ENCODE measurements at regions not wholly inside any gene's neighbourhood (a gene's known extent, or its start where the extent isn't known, plus 50 kb on each side); places are given as distances from the start of the nearest gene placed in this dataset.
A peak's percentile ranks its signal among the peaks of the same experiment; 100 is the strongest.

DNA sequence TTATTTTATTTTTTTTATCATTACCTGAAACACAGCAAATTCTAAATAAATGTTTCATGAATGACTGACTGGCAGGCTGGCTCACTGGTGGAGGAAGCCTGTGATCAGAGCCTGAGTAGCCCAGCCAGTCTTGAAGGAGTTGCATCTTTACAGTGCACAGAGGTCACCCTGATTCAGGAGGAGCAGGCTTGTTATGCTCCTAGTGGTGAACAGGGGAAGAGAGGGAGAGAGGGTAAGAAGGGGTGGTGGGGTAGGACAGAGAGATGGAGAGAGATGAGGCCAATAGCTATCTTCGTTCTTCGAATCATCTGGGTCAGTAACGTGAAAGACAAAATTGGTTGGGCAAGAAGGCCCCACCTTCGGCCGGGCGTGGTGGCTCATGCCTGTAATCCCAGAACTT, 202.6 kb upstream of the MCTP2 start:
- TF ChIP-seq YY1 (IDR thresholded peaks at IDR 0.05; ENCODE audit: low read depth) = no peak
- TF ChIP-seq, protein P1, sequence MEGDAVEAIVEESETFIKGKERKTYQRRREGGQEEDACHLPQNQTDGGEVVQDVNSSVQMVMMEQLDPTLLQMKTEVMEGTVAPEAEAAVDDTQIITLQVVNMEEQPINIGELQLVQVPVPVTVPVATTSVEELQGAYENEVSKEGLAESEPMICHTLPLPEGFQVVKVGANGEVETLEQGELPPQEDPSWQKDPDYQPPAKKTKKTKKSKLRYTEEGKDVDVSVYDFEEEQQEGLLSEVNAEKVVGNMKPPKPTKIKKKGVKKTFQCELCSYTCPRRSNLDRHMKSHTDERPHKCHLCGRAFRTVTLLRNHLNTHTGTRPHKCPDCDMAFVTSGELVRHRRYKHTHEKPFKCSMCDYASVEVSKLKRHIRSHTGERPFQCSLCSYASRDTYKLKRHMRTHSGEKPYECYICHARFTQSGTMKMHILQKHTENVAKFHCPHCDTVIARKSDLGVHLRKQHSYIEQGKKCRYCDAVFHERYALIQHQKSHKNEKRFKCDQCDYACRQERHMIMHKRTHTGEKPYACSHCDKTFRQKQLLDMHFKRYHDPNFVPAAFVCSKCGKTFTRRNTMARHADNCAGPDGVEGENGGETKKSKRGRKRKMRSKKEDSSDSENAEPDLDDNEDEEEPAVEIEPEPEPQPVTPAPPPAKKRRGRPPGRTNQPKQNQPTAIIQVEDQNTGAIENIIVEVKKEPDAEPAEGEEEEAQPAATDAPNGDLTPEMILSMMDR (IDR thresholded peaks at IDR 0.05) = 0 out of 2 replicates have a peak, but pooled peaks have one; percentile 21
- Histone ChIP-seq H3K79me2 (ENCODE audit: insufficient read depth) (no peaks in the 10 kb centered on the region), H3K4me2 (no peak overlapping the region), H3K36me3 (replicated peaks in 1 of 2; ENCODE audit: control insufficient read depth in 1 of 2, insufficient read depth in 2 of 2, low read length in 1 of 2) (no peaks in the 10 kb centered on the region), H3K4me3 (ENCODE audit: low read depth in 2 of 2, low read length in 1 of 2) (no peak overlapping the region), H3K27ac (ENCODE audit: low read depth in 2 of 2, low read length in 1 of 2) (peak overlapping the region in 1 of 2 experiments; percentile 75; a peak in 2 of 4 replicates), H3K9me3 (no peaks in the 10 kb centered on the region), H2AFZ (ENCODE audit: low read depth) (no peak overlapping the region), H3K4me1 (ENCODE audit: control insufficient read depth in 1 of 2, insufficient read depth in 2 of 2, low read depth in 1 of 2, low read length in 1 of 2) (peaks cover 0 to 21% of the 10 kb centered on the region in 2 experiments; a peak in 3 of 4 replicates), H3K9ac (no peak overlapping the region), H3F3A (replicated peaks; ENCODE audit: insufficient read depth) (peaks cover 21% of the 10 kb centered on the region), H4K20me1 (ENCODE audit: insufficient read depth) (no peaks in the 10 kb centered on the region), H3K27me3 (ENCODE audit: insufficient read depth) (no peaks in the 10 kb centered on the region), H3K9me2 (no peaks in the 10 kb centered on the region)
- ChIA-PET CTCF (no interaction called here), POLR2A (no interaction called here)
- no peak for DNase-seq
- WGBS (ENCODE audit: low lambda C conversion rate) = 69% methylated on average over 6 of the region's 6 CpGs

DNA sequence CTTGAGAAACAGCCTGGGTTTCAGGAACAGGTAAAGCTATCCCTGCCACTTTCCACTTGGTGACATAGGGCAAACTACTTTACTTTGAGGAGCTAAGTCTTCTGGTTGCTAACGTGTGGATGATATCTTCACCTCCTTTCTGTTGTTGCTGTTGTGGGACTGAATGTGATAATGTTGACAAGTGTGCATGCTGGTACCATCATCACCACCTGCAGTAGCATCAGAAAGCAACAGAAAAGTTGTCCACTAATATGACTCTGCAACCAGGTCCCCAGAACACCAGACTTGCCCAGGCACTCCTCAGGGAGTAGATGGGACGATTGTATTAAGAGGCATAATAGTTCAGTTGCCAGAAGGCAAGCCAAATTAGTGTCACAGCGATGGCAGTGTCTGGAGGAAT, 203.2 kb upstream of the MCTP2 start:
- no peak overlapping the region for H3K4me3 ChIP-seq (ENCODE audit: low read depth in 2 of 2, low read length in 1 of 2)
- H3K27ac ChIP-seq (ENCODE audit: low read depth in 2 of 2, low read length in 1 of 2) = peak overlapping the region in 1 of 2 experiments; percentile 75; a peak in 2 of 4 replicates
- H3K79me2 ChIP-seq (ENCODE audit: insufficient read depth) = no peaks in the 10 kb centered on the region
- peaks cover 3 to 21% of the 10 kb centered on the region in 2 experiments; a peak in 3 of 4 replicates for H3K4me1 ChIP-seq (ENCODE audit: control insufficient read depth in 1 of 2, insufficient read depth in 2 of 2, low read depth in 1 of 2, low read length in 1 of 2)
- H2AFZ ChIP-seq (ENCODE audit: low read depth) = no peak overlapping the region
- H3K27me3 ChIP-seq (ENCODE audit: insufficient read depth) = no peaks in the 10 kb centered on the region
- CTCF ChIA-PET = no interaction called here
- 54% methylated on average over 3 of the region's 3 CpGs for WGBS (ENCODE audit: low lambda C conversion rate)
- POLR2A ChIA-PET = no interaction called here
- H3K9ac ChIP-seq = no peak overlapping the region
- no peaks in the 10 kb centered on the region for H3K9me2 ChIP-seq
- H3K9me3 ChIP-seq = no peaks in the 10 kb centered on the region
- TF ChIP-seq TAF1 (IDR thresholded peaks at IDR 0.05; ENCODE audit: borderline replicate concordance, low read depth, low read length) (no peak), RCOR1 (IDR thresholded peaks at IDR 0.05; ENCODE audit: low read length) (no peak), TEAD4 (IDR thresholded peaks at IDR 0.05; ENCODE audit: borderline replicate concordance, insufficient read depth) (no peak), RXRA (IDR thresholded peaks at IDR 0.05; ENCODE audit: borderline replicate concordance, low read depth) (no peak), TCF12 (IDR thresholded peaks at IDR 0.05) (no peak), SMC3 (IDR thresholded peaks at IDR 0.05; ENCODE audit: low read depth, low read length) (no peak), SIN3A (IDR thresholded peaks at IDR 0.05; ENCODE audit: borderline replicate concordance, low read depth, low read length) (no peak), FOSL2 (IDR thresholded peaks at IDR 0.05; ENCODE audit: borderline replicate concordance, low read depth) (no peak), EZH2phosphoT487 (IDR thresholded peaks at IDR 0.05; ENCODE audit: borderline replicate concordance, low read depth) (no peak), FOXM1 (IDR thresholded peaks at IDR 0.05; ENCODE audit: low read depth) (no peak), YY1 (IDR thresholded peaks at IDR 0.05; ENCODE audit: low read depth) (no peak), GATA2 (CRISPR knock-in tag; IDR thresholded peaks at IDR 0.05) (no peak), JUND (IDR thresholded peaks at IDR 0.05) (no peak), NRF1 (IDR thresholded peaks at IDR 0.05; ENCODE audit: low read depth, low read length) (no peak), GABPA (IDR thresholded peaks at IDR 0.05; ENCODE audit: low read depth) (no peak), RFX5 (IDR thresholded peaks at IDR 0.05; ENCODE audit: low read length) (no peak), NFIC (IDR thresholded peaks at IDR 0.05; ENCODE audit: borderline replicate concordance) (no peak)
- TF ChIP-seq, protein P2, sequence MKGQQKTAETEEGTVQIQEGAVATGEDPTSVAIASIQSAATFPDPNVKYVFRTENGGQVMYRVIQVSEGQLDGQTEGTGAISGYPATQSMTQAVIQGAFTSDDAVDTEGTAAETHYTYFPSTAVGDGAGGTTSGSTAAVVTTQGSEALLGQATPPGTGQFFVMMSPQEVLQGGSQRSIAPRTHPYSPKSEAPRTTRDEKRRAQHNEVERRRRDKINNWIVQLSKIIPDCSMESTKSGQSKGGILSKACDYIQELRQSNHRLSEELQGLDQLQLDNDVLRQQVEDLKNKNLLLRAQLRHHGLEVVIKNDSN (IDR thresholded peaks at IDR 0.05; ENCODE audit: borderline replicate concordance, low read depth) = no peak
- TF ChIP-seq, protein P1 (IDR thresholded peaks at IDR 0.05) = no peak
- TF ChIP-seq, protein P3, sequence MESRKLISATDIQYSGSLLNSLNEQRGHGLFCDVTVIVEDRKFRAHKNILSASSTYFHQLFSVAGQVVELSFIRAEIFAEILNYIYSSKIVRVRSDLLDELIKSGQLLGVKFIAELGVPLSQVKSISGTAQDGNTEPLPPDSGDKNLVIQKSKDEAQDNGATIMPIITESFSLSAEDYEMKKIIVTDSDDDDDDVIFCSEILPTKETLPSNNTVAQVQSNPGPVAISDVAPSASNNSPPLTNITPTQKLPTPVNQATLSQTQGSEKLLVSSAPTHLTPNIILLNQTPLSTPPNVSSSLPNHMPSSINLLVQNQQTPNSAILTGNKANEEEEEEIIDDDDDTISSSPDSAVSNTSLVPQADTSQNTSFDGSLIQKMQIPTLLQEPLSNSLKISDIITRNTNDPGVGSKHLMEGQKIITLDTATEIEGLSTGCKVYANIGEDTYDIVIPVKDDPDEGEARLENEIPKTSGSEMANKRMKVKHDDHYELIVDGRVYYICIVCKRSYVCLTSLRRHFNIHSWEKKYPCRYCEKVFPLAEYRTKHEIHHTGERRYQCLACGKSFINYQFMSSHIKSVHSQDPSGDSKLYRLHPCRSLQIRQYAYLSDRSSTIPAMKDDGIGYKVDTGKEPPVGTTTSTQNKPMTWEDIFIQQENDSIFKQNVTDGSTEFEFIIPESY (IDR thresholded peaks at IDR 0.05; ENCODE audit: borderline replicate concordance, low read depth) = no peak
- peaks cover 21% of the 10 kb centered on the region for H3F3A ChIP-seq (replicated peaks; ENCODE audit: insufficient read depth)
- no peaks in the 10 kb centered on the region for H3K36me3 ChIP-seq (replicated peaks in 1 of 2; ENCODE audit: control insufficient read depth in 1 of 2, insufficient read depth in 2 of 2, low read length in 1 of 2)
- no peaks in the 10 kb centered on the region for H4K20me1 ChIP-seq (ENCODE audit: insufficient read depth)
- no peak overlapping the region for H3K4me2 ChIP-seq
- no peak for DNase-seq

All from SK-N-SH (cell line).